Lung microvascular endothelial cell (primary cell): ENCODE measurements at regions not wholly inside any gene's neighbourhood (a gene's known extent, or its start where the extent isn't known, plus 50 kb on each side); places are given as distances from the start of the nearest gene placed in this dataset.

Experiments
- DNase-seq, 2 donors: peaks; one replicate each; pipeline versions ENCODE4 v3.0.0 to v3.0.0-alpha.2; 2010; ENCODE audit warnings: low read depth in 2 of 2

GRCh38 chr2:103734911-103735310 is 973.1 kb downstream of the TMEM182 start:
- DNase-seq = no peak

- no peak for DNase-seq
These were observed 976.3 kb downstream of the TMEM182 start for GRCh38 chr2:103738108-103738507.

DNA sequence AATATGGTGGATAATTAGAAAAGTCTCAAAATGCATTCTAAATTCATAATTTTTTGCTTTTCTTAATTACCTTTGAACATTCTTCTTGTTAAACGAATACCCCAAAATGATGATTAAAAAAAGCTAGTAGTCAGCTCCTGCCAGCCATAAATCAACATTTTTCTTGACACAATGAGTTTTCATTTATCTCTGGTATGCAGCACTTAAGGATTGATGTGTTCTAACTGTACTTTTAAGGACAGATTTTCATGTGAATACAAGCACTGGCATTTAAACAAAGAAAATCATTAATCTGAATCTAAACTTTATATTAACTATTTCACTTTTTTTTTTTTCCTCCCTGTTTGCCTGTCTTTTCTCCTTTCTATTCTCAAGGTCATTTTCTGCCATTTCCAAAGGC is 976.8 kb downstream of the TMEM182 start:
- no peak for DNase-seq

DNA sequence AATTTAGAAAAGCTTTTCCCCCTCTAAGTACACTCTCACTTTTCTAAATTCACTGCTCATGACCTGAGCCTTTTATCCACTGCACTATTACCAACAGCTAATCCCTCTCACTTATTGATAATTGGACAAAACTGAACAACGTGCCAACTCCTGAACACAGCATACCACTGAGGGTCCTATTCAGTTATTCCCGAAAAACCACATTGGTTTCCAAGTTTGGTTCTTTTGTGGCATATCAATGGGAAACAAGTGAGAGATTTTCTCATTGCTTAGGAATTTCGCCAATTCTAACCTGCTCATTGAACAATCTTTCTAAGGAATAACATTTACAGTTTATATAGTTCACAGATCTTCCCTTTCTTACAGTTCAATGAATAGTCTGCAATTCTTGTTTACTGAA is 977.4 kb downstream of the TMEM182 start:
- DNase-seq = no peak

- DNase-seq = no peak
These were observed 978.1 kb downstream of the TMEM182 start for GRCh38 chr2:103739921-103740320.

- DNase-seq = no peak
These were observed 978.8 kb downstream of the TMEM182 start for GRCh38 chr2:103740631-103741030.

- no peak for DNase-seq
These were observed 981.4 kb downstream of the TMEM182 start for GRCh38 chr2:103743195-103743594.

- DNase-seq = no peak
These were observed 992.7 kb downstream of the TMEM182 start for GRCh38 chr2:103754530-103754929.

DNA sequence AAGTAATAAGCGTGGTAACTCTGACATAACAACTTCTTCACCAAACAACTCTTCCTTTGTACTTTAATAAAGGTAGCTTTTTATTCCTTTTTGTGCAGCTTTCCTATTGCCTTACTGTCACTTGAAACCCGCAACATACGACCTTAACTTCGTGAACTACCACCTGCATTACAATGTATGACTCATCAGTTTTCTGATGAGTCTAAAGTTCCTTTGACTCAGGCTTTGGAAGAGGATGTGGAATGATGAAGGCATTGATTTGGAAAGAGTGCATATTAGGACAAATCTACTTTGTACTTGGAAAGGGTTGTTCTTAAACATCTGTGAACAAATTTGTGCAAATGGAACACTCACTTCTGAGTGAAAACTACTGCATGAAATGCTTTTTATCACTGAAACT is 1012.1 kb downstream of the TMEM182 start:
- no peak for DNase-seq

- DNase-seq = no peak
These were observed 1018.4 kb downstream of the TMEM182 start for GRCh38 chr2:103780088-103780702.

- no peak for DNase-seq
These were observed 1019.5 kb downstream of the TMEM182 start for GRCh38 chr2:103781313-103781712.

DNA sequence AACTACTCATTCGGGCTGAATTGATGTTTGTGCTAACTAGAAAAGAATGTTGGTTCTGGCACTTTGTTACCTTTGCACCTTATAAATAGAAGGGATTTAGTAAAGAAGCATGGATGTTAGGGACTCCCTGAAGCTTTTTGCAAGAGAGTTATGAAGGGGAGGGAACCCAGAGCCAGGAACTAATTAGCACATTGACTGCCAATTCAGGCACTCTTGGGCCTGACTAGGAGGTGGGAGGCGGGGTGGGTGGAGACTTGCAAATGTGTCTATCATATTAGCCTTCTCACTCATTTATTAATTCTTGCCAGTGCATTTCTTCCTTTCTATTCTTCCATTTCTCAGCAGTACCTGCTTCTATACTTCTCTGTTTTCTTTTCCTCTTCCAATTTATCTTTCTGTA is 1022.4 kb downstream of the TMEM182 start:
- no peak for DNase-seq

GRCh38 chr2:103785432-103785831 is 1023.6 kb downstream of the TMEM182 start:
- DNase-seq = no peak

DNA sequence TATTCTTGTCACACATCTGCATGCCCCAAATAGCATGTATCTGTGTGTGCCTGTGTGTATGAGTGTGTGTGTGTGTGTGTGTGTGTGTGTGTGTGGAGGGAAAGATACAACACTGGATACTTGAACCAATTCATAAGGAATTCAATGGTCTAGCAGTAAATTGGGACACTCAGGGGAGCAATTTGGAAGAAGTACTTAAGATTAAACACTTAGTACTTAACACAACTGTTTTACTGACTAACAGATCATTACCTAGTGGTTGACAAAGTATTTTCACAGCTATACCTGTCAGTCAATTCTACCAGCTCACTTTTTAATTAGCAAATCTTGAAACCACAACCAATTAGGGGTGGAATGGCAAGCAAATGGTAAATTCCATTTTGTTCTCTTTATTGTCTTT is 1024.1 kb downstream of the TMEM182 start:
- DNase-seq = no peak

- DNase-seq = no peak
These were observed 1026.6 kb downstream of the TMEM182 start for GRCh38 chr2:103788389-103788788.

GRCh38 chr2:103788951-103789350 is 1027.1 kb downstream of the TMEM182 start:
- DNase-seq = no peak

GRCh38 chr2:103789381-103790095 is 1027.7 kb downstream of the TMEM182 start:
- DNase-seq = peak in 1 of 2 donors; percentile 50

DNA sequence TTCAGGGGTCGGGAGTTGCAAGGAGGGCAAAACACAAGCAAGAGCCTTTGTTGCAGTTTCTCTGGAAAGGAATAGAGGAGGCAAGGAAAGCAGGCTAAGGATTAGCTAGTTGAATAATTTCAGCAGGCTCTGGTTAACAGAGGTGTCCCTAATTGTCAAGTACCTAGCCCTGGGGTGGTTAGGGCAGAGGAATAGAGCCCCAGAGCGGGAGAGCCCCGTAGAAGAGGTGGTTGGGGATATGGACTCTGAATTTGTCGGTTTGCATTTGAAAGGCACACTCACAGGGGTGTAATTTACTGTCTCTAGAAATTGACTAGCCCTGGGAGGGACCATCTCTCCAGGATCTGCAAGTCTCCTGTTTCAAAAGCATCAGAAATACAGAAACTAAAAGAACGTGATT is 1030.2 kb downstream of the TMEM182 start:
- no peak for DNase-seq

- DNase-seq = no peak
These were observed 1036.5 kb downstream of the TMEM182 start for GRCh38 chr2:103798291-103798690.

DNA sequence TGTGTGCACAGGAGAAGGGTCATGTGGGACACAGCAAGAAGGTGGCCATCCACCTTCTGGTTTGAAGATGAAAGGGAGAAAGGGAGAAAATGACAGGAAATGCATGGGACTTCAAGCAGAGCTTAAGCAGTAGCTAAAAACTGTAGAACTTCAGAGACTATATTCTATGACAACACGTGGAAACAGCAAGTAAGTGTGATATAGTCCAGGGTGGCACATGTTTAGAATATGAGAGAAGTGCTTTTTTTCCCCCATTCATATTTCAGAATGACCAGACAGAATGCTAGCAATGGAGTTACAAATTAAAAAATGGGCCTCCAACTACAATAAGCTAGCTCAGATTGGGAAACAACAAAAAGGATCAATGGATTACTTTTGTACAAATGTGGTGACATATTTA is 1042.2 kb downstream of the TMEM182 start:
- DNase-seq = no peak

DNA sequence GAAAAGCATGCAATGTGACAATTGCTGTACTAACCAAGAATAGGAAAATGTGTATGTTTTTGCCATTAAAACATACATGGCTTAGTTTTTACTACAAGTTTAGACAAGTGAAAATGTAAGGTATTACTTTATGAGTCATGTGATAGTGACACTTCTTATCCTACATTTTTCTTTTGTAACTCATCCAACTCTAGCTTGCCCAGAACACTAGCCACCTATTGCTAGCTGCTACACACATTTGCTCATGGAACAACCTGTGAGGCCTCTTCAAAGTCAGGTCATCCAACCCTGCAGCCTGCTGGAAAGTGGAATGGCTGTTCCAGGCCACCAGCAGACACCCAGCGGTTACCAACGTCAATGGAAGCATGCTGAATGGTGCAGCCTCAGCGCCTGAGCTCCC is 1043.9 kb downstream of the TMEM182 start:
- no peak for DNase-seq

DNA sequence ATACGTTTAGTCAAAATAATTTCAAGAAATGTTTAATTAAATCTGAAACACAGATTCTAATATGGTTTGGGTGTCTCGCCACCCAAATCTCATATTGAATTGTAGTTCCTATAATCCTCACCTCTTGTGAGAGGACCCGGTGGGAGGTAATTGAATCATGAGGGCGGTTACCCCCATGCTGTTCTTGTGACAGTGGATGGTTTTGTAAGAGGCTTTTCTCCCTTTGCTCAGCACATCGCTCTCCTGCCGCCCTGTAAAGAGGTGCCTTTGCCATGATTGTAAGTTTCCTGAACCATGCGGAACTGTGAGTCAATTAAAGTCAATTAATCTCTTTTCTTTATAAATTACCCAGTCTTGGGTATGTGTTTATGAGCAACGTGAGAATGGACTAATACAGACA is 1045.1 kb upstream of the POU3F3 start:
- no peak for DNase-seq

- no peak for DNase-seq
These were observed 1044.5 kb upstream of the POU3F3 start for GRCh38 chr2:103809415-103809814.
